NCI-H226 (cell line): ENCODE measurements at regions not wholly inside any gene's neighbourhood (a gene's known extent, or its start where the extent isn't known, plus 50 kb on each side); places are given as distances from the start of the nearest gene placed in this dataset.
A peak's percentile ranks its signal among the peaks of the same experiment; 100 is the strongest.
"Not testable (repeated sequence)": the region's sequence is repeated elsewhere in the genome, so short reads cannot be mapped to it uniquely, and the experiment has no call there.

Source experiments
- DNase-seq: peaks from one replicate; pipeline ENCODE4 v3.0.0-alpha.2; 2015

DNA sequence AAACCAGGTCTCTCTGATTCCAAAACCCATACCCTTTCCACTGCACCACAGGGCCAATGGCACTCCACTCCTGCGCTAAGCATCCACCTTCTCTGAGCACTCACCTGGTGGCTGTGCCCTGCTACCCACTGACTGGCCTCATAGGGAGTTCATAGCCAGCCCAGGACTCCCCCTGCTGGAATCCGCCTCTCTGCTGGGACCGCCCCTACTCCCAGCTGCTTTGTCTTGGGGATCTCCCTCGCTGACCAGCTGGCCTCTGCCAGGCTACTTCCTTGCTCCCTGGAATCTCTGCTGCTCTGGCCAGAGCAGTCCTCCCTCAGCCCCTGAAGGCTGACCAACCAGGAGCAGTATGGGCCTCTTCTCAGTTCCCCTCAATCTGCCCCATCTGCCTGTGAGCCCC lies 129.7 kb downstream of the FAXC start:
- no peak for DNase-seq

DNA sequence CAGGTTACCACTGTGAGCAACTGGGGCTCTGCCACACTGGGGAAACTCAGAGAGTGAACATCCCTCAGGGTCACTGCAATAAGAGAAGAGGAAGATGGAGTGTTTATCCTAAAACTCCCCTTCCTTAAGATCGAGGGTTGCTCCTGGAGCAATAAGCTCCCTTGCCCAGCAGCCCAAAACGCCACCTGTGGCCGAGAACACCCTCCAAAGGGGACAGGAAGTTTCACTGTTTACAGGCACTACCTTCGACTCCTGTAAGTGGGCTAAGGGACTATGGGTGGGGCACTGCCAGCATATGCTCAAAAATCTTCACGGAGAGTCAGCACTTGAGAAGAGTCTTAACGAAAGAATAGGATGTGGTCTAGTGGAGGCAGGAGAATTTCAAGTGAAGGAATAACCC lies 132.5 kb downstream of the FAXC start:
- no peak for DNase-seq

DNA sequence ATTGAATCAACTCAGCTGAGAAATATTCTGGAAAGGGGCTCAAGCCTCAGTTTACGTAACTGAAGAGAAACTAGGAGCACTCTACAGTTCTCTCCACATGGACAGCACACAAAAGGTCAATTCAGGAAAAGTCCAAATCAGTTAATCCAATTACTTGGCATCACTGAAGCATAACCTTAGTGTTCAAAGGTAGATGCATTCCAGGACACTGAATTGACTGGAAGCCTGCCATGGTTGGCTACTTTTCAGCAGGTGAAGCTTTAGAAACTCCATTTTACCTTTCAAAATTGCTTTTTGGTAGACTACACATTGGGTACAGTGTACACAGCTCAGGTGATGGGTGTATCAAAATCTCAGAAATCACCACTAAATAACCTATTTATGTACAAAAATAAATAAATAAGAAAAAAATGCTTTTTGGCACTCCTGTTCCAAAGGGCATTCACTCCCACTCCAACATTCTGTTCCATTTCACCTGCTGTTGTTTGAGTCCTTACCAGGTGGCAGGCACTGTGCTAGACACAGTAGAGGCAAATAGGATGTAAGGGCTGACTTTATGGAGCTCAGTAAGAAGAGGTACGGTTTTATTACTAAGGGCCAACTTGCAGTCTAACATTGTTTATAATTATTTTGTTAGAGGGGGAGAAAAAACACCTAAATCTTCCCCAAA lies 153.4 kb downstream of the FAXC start:
- no peak for DNase-seq

DNA sequence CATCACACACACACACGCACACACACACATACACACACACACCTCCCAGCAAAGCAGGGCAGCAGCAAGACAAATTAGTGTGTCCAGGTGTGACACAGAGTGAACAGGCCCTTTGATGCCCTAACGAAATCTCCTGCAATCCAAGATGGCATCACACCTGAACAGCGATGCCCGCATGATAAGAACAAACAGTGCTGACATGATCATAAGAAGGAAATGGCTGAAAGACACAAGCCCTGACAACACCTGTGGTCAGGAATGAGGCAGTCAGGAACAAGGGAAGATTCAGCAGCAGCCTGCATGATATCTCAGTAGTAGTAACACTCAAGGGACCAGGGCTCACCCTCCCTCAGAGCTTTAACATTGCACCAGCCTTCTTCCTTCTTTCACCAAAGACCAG lies 156.9 kb downstream of the FAXC start:
- DNase-seq = no peak

DNA sequence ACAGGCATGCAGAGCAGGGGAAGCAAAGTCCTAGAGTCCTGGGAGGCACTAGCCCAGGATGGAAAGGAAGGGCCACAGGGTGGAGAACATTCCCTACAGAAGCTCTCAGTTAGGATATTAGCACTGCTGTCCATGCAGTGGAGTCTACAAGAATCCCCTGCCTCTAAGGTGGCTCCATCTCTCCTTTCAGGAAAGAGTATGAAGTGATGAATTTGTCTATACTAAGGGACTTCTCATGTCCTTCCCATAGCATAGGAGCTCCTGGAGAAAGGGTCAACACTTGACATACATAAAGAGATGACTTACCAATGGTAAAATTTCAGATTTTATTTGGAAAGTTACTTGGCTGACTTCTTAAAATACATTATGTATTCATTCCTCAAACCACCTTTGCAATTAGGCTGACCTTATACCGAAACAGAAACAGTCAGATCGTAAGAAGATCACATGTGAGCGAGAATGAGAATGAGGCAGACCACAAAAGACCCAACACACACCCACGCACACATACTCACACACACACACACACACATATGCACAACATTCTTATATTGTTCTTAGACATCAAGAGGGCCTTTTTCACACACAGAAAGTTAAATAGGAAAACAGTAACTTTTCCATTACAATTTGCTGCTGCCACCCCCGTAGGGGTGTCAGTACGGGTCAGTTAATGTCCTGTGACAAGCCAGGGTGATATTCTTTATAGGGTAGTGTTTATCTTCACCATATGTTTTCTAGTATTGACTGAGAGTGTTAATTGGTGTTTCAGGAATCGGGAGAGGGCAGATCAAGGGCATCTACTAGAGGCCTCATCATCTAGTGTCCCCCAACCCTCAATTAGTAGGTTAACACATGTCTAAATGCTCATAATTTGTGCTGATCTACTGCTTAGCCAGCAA lies 159.4 kb downstream of the FAXC start:
- no peak for DNase-seq

DNA sequence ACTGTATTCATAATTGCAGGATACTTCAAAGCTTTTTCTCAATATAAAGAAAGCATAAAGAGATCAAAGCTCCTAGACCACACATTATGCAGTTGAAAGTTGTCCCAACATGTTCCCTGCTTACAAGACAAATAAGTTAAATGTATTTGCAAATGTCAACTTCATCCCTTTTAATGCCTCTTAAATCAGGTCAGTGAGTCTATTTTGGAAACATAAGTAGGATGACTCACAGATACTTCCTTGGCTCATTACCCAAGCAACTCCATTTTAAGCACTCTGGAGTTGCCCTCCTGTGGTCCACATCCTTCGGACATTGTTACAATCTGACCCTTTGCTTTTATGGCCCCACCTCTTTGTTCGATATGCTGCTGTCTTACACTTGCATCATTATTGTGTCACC lies 162.0 kb downstream of the FAXC start:
- DNase-seq = no peak

DNA sequence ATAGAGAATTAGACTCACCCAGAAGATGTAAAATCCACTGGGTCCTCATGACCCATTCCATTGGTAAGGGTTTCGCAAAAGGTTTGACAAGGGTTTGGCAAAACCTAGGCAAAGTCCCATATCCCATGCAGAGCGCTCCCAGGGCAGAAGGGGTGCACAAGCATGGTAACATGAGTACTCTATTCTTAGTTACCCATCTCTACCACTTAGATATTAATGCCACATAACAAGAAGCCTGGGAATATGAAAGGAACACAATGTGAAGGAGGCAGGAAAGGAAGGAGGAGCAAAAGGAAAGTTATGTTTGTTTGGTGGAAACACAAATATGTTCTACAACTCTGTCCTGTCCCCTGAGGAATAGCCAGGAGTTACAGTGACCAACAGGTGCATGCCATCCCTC lies 163.1 kb downstream of the FAXC start:
- DNase-seq = no peak

DNA sequence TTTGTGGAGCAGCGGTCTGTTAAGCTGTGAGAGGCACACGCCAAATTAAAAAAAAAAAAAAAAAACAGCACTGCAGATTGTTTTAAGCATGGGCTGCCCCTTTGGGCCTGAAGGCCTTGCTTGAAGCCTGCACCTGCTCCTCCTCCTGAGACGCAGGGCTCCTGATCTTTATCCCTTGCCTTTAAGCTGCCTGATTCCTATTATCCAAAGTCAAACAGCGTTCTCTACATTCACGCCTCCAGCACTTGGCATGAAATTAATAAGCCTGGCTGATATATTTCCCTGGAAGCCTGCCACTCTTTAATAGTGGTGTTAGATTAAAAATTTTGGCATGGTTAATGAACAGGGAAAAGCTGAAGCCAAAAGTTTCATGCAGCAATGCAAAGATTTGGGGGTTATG lies 163.9 kb downstream of the FAXC start:
- DNase-seq = no peak

DNA sequence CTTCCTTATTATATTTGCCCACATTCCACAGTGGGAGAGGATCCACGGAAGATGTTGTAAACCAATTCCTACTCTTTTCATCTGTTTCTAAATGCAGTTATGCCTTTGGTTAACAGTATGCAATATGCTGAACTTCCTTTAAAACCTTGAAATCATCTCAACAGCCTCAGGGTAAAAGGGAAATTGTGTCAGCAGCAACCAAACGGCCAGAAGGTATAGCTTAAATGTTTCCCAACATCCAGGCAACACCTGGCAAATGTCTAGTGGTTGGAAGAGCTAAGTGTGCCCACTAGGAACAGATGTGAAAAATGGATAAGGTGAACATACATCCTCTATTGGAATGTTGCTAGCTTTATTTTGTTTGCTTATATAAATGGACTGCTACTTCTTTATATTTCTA lies 164.8 kb downstream of the FAXC start:
- no peak for DNase-seq

DNA sequence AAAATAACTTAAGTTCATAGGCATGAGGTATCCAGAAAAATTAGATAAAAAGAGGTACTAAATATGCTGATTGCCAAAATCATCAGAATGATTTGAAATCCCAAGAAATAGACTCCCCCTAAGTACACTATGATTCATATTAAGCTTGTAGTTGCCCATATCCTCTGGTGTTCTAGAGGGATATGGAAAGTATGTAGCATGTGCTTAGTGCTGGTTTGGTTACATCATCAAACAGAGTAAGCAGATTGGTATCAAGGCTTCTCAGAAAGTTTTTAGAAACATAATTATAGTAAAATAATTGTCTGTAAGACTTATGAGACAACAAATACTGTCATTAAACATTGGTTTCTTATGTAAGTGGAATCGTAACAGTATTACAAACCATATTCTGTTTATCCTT lies 166.4 kb downstream of the FAXC start:
- DNase-seq = no peak

DNA sequence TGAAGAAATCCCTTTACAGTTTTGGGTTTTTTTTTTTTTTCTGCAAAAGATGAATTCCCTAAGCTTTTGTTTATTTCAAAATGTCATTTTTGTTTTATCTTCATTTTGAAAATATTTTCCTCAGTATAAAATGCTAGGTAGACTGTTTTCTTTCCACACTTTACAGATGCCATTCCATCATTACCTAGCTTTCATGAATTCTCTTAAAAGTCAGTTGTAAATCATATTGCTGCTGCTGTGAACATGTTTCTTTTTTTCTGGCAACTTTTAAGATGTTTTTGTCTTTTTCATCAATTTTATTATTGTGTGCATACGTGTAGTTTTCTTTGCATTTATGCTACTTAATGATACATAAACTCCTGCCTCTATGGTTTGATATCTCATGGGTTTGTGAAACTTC lies 168.3 kb downstream of the FAXC start:
- no peak for DNase-seq

DNA sequence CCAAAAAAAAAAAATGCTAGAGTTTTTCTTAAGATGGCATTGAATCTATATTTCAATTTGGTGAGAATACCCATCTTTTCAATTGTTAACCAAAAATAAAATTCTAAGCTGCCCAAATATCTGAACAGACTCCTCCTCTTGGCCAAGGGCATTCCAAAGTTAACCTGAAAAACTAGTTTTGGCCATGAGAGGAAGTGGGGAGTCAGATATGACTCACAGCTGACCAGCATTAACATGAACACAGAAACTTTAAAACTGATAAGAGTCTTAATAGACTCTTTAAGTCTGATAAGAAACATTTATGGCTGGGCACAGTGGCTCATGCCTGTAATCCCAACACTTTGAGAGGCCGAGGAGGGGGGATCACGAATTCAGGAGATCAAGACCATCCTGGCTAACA lies 171.3 kb downstream of the FAXC start:
- DNase-seq = peak; percentile 54

DNA sequence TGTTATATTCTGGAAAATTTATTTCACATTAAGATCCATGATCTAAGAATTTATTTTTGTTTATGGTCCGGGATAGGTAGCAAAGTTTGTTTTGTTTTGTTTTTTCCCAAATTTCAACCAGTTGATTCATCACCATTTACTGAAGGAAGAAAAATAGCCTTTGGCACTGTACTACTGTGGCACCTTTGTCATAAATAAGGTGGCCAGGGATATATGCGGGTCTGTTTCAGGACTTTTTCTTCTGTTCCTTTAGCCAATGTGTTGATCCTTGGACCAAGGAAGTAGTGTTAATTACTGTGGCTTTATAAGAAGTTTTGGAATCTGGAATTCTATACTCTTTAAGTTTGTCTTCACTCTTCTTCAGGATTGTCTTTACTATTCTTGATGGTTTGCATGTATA lies 171.7 kb downstream of the FAXC start:
- no peak for DNase-seq

DNA sequence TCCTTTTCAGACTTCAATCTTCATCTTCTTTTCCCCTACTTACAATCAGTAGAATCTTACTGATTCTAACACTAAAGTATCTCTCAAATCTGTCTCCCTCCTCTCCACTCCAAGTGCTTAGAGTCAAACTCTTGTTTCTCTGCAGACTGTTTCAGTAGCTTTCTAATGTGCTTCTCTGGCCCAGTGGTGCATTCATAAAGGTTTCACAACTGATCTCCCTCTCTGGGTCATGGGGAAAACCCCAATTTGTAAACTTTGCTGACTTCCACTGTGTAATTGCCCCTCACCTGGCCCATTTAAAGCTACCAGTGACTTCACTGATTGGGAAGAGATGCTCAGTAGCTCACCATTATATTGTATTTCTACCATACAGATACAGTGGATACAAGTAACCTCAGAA lies 183.6 kb downstream of the FAXC start:
- no peak for DNase-seq

DNA sequence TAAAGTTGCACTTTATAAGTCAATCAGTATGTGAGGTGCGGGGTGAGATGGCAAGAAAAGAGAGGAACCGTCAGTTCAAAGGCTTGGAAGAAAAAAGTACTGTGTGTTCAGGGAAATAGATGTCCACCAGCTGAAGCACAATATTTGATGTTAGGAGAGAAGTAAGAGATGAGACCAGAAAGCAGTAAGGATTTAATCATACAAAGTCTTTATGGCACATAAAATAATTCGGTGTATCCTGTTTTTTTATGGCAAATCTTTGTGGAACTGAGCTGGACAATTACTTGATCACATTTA lies 197.2 kb downstream of the FAXC start:
- no peak for DNase-seq

DNA sequence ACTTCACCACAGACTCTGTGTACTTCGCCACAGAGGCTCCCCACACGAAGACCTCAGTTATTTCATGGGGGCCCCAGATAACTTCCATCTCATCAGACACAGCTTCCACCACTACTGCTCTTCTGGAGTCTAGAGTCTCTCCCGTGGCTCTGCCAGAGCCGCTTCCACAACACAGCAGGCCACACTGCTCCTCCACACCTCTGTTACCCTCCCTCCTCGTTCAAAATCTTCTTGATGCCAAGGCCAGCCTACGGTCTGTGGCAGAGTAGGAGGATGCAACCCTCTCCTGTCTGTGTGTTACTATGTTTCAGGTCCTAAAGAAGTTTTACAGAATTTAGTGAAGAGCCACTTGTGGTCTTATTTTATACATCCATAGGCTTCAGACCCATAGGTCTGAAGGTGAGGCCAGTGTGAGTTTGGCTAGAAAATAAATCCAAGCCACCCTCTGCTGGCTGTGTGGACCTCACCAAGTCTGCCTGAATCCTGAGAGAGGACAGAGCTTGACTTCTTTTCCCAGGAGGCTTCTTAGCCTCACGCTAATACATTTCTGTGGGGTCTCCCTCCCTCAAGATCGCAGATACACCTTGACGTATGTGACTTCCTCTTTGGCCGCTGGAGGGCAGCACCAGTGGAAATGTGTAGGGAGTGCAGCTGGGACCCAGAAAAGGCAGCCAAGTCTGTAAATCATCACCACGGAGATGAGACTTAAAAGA lies 197.7 kb downstream of the FAXC start:
- peak; percentile 7 for DNase-seq

DNA sequence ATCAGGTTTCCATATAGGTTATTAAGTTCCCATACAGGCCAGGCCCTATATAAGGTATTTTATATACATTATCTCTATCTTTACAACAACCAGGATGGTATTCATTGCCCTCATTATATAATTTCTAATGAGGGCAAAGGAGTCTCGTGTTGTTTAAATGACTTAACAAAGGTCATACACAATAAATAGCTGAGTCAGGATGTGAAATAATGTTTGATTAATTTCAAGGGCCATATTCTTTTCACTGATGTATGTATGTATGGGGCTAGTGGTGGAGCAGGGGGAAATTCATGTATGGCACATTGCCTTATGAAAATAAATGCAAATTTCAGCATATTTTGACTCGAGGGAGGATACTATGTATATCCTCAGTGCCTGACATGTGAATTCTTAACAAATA lies 200.7 kb downstream of the FAXC start:
- DNase-seq = no peak

DNA sequence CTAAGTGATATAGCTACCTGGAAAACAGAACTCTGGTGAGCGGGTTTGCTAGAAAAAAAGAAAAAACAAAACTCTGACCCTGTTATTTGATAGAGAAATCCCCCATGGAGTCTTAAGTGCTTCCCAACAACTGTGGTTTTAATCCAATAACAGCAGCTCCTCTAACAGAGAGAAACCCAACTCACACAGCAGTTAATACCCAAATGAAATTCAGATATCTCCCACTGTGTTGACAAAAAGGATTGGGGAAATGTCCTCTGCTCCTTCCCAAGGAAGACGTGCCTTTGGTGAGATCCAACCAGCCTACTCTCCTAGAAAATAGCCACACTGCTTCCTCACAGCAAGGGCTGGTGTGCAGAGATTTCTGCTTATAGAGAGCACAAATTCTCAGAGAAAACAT lies 200.4 kb upstream of the FBXL4 start:
- no peak for DNase-seq

DNA sequence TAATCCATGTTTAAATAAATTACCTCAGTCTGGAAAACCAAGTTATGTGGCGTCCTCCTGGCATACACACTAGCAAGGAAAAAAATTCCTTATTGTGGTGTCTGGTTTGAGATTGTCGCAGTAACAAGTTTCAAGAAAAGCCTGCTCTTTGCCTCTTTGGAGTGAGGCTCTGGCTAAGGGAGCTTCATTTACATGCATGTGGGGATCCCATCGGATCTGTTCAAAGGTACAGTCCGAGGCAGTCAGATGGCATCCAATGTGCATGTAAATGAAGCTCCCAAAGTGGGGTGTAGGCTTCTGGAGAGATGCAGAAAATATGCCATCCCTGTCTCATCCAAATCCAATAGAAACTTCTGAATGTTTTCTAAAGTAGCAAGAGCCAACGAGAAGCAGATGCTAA lies 199.5 kb upstream of the FBXL4 start:
- no peak for DNase-seq

DNA sequence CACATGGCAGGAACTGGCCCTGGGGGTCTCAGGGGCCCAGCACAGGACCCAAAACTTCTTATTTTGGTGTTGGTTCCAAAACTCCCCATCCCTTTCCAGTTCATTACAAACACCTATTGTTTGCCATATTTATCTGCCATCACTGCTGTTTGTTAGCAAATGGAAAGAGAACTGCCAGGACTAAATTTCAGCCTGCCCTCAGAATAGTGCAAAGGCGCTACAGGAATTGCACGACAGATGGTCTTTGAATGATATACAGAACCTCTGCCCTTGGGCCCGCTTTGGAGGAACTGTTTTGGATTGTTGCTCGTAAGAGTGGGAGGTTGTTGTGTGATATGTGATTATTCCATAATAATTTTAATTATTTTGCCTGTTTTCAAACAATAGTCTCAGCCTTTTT lies 199.0 kb upstream of the FBXL4 start:
- DNase-seq = no peak

DNA sequence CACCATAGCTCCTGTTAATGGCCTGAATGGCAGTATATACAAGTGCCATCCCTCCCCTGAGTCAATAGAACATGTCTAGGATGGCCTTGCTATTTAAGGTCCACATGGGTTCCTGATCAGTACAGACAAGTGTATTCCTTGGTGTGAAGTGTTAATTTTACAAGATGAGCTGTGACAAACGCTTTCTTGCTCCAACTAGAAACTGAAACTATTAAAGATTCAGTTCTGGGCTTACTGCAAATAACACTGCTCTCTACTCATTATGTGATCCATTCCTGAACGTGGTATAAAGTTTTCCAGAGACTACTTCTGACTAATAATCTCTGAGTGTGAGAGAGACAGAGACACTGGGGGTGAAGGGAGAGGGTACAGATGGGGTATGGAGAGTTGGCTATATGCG lies 198.0 kb upstream of the FBXL4 start:
- DNase-seq = no peak

DNA sequence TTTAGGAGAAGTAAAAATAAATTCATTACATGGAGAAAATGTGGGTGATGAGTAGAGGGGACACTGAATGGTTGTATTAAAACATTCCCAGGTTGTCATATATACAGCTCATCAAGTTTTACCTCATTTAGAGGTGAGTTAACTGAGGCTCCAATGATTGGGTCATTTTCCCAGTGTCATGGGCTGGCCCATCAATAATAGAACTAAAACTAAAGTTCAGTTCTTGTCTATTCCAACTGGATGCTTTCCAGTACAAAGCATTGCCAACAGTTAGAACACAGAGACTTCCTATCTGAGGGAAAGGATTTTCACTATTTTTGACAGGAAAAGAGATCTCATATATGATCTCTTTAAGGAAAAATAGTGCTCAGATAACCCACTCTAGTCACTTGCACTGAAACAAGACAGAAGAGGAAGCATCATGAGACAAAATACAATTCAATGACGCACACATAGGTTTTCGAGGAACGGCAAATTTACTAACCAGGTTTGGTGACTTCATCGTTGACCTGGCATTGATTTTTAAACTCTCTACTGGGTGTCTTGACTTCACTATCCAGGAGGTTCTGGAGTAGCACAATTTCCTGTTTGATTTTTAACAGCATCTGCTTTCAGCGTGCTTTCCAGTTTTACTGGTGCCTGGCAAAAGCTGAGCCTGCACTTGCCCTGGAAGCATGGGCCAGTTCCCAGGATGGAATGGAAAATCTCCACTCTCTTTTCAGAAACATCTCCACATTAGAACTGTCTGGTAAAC lies 195.5 kb upstream of the FBXL4 start:
- DNase-seq = no peak

DNA sequence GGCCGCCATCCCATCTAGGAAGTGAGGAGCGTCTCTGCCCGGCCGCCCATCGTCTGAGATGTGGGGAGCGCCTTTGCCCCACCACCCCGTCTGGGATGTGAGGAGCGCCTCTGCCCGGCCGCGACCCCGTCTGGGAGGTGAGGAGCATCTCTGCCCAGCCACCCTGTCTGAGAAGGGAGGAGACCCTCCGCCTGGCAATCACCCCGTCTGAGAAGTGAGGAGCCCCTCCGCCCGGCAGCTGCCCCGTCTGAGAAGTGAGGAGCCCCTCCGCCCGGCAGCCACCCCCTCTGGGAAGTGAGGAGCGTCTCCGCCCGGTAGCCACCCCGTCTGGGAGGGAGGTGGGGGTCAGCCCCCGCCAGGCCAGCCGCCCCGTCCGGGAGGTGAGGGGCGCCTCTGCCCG lies 194.2 kb upstream of the FBXL4 start:
- not testable (repeated sequence) for DNase-seq

DNA sequence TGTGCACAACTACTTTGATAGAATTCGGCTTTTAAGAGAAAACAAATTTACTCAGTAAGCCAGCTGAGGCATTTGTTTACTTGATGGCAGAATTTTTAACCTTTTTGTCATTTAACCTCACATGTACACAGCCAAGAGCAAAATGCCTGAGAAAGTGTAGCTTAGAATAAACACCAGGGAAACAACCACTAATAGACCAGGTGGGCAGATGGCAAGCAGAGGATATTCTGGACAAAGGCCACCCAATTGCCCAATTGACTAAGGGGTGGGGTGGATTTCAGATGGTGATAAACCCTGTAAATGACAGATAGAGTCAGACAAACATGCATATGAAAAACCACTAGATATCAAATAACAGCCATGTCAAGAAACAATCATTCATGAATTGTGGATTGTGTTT lies 190.7 kb upstream of the FBXL4 start:
- no peak for DNase-seq
